A673 (cell line): ENCODE measurements at regions not wholly inside any gene's neighbourhood (a gene's known extent, or its start where the extent isn't known, plus 50 kb on each side); places are given as distances from the start of the nearest gene placed in this dataset.

ENCODE experiments used
- CTCF ChIP-seq: fragments of 300-800, 200-600 bp; sonication (generic); conservative IDR thresholded peaks from 2 replicates; pipeline ENCODE4 v1.5.1; 2017; ENCODE audit warnings: low read depth, mild to moderate bottlenecking, antibody characterized with exemption, low read length, moderate library complexity, mixed read lengths
- EZH2 ChIP-seq: fragments of 200-600 bp; sonication (generic); IDR thresholded peaks from 2 replicates; pipeline ENCODE4 v1.6.1; 2017; ENCODE audit warnings: borderline replicate concordance, low read depth, mild to moderate bottlenecking, mixed read lengths, antibody characterized with exemption, low read length; ENCODE audit not compliant: poor library complexity, severe bottlenecking

- TF ChIP-seq EZH2 (no peak), CTCF (no peak)
Measured at GRCh38 chr14:71536015-71536740, 396.1 kb upstream of the RGS6 start.
